ENCODE measurements at regions not wholly inside any gene's neighbourhood (a gene's known extent, or its start where the extent isn't known, plus 50 kb on each side); places are given as distances from the start of the nearest gene placed in this dataset.

- no peak for TF ChIP-seq CTCF (conservative IDR thresholded peaks at IDR 0.05; ENCODE audit: low read length)
- no peak for TF ChIP-seq EZH2phosphoT487 (IDR thresholded peaks at IDR 0.05; ENCODE audit: borderline replicate concordance, low read depth, low read length)
Observed at GRCh38 chr15:39501366-39502081, 79.4 kb upstream of the THBS1 start.

Data from OCI-LY7 (cell line).